ENCODE measurements at regions not wholly inside any gene's neighbourhood (a gene's known extent, or its start where the extent isn't known, plus 50 kb on each side); places are given as distances from the start of the nearest gene placed in this dataset.

DNA sequence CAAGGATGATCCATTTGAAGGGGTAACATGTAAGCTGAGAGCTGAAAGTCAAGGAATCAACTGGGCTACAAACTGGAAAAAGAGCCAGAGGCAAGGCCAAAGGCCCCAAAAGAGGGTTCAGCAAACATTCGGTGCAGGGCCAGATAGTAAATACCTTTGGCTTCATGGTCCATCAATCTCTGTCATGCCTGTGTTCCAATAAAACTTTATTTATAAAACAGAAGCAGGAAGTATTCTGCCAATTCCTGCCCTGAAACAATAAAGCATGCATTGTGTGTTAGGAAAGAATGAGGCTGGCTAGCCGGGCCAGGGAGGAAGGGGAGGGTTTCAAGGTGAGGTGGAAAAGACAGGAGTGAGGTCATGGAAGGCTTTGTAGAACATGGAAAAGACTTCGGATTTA lies 107.1 kb downstream of the LBH start:
- H3K27ac Mint-ChIP-seq (ENCODE audit: unreplicated experiment) = no peak overlapping the region
- peaks cover 38% of the 10 kb centered on the region for H3K4me1 Mint-ChIP-seq (ENCODE audit: unreplicated experiment)
- no peaks in the 10 kb centered on the region for H3K9me3 Mint-ChIP-seq (ENCODE audit: unreplicated experiment)
- DNase-seq (ENCODE audit: low spot score) = no peak
- H3K36me3 Mint-ChIP-seq (ENCODE audit: low read depth, unreplicated experiment) = no peaks in the 10 kb centered on the region
- no peaks in the 10 kb centered on the region for H3K27me3 Mint-ChIP-seq (ENCODE audit: unreplicated experiment)
- H3K4me3 Mint-ChIP-seq (ENCODE audit: unreplicated experiment) = no peak overlapping the region
- TF ChIP-seq, protein P1, sequence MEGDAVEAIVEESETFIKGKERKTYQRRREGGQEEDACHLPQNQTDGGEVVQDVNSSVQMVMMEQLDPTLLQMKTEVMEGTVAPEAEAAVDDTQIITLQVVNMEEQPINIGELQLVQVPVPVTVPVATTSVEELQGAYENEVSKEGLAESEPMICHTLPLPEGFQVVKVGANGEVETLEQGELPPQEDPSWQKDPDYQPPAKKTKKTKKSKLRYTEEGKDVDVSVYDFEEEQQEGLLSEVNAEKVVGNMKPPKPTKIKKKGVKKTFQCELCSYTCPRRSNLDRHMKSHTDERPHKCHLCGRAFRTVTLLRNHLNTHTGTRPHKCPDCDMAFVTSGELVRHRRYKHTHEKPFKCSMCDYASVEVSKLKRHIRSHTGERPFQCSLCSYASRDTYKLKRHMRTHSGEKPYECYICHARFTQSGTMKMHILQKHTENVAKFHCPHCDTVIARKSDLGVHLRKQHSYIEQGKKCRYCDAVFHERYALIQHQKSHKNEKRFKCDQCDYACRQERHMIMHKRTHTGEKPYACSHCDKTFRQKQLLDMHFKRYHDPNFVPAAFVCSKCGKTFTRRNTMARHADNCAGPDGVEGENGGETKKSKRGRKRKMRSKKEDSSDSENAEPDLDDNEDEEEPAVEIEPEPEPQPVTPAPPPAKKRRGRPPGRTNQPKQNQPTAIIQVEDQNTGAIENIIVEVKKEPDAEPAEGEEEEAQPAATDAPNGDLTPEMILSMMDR (IDR thresholded peaks at IDR 0.05; ENCODE audit: unreplicated experiment) = no peak

DNA sequence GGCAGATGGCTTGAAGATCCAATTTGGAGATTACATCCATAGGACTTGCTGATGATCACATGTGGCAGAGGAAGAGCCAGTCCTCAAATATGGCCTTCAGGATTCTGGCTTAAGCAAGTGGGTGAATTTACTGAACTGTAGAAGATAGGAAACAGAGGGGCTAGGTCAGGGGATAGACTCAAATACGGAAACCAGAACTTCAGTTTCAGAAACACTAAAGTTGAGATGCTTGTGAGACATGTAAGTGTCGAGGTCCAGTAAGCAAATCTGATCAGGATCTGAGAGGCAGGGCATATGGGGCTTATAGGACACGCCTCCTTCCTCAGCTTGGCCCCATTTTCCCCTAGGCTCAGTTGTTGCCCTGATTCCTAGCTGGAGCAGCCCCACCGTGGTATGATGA lies 107.7 kb downstream of the LBH start:
- Mint-ChIP-seq H3K4me1 (ENCODE audit: unreplicated experiment) (peaks cover 32% of the 10 kb centered on the region), H3K9me3 (ENCODE audit: unreplicated experiment) (no peaks in the 10 kb centered on the region), H3K27me3 (ENCODE audit: unreplicated experiment) (no peaks in the 10 kb centered on the region), H3K36me3 (ENCODE audit: low read depth, unreplicated experiment) (no peaks in the 10 kb centered on the region), H3K4me3 (ENCODE audit: unreplicated experiment) (no peak overlapping the region), H3K27ac (ENCODE audit: unreplicated experiment) (no peak overlapping the region)
- no peak for DNase-seq (ENCODE audit: low spot score)
- TF ChIP-seq, protein P1 (IDR thresholded peaks at IDR 0.05; ENCODE audit: unreplicated experiment) = no peak

DNA sequence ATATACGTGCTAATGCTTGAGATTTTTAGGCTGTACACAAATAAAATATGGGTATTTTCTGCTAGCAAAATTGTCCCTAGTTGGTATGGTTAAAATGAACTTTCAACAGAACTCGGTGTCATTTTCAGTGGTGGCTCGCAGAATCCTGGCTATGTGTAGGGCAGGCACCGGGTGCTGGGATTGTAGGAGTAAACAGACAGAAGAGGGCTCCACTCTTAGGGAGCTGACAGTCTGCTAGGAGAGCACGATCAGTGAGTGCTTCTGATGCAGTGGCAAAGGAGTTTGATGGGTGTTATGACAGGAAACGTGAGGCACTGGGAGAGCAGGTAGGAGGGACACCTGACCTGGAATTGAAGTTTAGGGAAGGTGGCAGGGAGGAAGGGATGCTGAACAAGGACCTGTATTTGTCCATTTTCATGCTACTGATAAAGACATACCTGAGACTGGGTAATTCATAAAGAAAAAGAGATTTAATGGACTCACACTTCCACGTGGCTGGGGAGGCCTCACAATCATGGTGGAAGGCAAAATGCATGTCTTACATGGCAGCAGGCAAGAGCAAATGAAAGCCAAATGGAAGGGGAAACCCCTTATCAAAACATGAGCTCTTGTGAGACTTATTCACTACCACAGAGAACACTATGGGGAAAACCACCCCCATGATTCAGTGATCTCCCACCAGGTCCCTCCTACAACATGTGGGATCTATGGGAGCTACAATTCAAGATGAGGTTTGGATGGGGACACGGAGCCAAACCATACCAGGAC lies 105.4 kb upstream of the LCLAT1 start:
- TF ChIP-seq, protein P1 (IDR thresholded peaks at IDR 0.05; ENCODE audit: unreplicated experiment) = no peak
- H3K4me3 Mint-ChIP-seq (ENCODE audit: unreplicated experiment) = no peak overlapping the region
- no peak overlapping the region for H3K27ac Mint-ChIP-seq (ENCODE audit: unreplicated experiment)
- no peaks in the 10 kb centered on the region for H3K36me3 Mint-ChIP-seq (ENCODE audit: low read depth, unreplicated experiment)
- DNase-seq (ENCODE audit: low spot score) = no peak
- no peaks in the 10 kb centered on the region for H3K27me3 Mint-ChIP-seq (ENCODE audit: unreplicated experiment)
- no peaks in the 10 kb centered on the region for H3K9me3 Mint-ChIP-seq (ENCODE audit: unreplicated experiment)
- H3K4me1 Mint-ChIP-seq (ENCODE audit: unreplicated experiment) = peaks cover 15% of the 10 kb centered on the region

DNA sequence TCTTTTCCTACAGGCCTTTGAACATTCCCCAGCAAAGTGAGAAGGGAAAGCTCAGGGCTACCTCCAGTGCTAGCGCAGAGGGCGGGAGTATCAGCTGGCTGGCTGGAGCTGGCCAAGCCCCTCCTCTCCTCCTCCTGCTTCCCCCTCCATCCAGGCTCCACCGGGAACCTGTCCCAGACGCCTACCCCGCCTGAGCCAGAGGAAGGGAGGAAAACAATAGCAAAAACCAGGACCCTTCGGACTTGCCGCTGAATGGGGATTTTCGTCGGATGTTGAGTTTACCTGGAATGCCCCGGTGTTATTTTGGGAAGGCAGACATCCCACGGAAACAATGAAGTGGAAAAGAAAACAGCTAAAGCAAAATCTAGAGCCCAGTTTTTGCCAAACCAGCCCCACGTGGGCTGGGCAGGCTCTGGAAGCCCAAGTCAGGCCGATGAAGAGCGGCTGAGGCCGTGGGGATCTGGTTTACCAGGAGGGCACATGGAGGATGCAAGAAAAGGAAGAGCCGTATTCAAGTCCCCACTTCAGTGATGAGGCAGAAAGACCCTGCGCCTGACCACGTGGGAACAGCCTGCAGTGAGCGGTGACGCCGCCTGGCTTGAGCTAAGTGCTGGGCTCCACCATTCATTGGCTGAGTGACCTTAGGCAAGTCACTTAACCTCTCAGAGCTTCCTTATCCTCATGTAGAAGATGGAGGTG lies 100.4 kb upstream of the LCLAT1 start:
- TF ChIP-seq, protein P1 (IDR thresholded peaks at IDR 0.05; ENCODE audit: unreplicated experiment) = no peak
- Mint-ChIP-seq H3K4me1 (ENCODE audit: unreplicated experiment) (peaks cover 10% of the 10 kb centered on the region), H3K4me3 (ENCODE audit: unreplicated experiment) (no peak overlapping the region), H3K9me3 (ENCODE audit: unreplicated experiment) (no peaks in the 10 kb centered on the region), H3K27ac (ENCODE audit: unreplicated experiment) (no peak overlapping the region), H3K27me3 (ENCODE audit: unreplicated experiment) (peaks cover 7% of the 10 kb centered on the region), H3K36me3 (ENCODE audit: low read depth, unreplicated experiment) (no peaks in the 10 kb centered on the region)
- no peak for DNase-seq (ENCODE audit: low spot score)

DNA sequence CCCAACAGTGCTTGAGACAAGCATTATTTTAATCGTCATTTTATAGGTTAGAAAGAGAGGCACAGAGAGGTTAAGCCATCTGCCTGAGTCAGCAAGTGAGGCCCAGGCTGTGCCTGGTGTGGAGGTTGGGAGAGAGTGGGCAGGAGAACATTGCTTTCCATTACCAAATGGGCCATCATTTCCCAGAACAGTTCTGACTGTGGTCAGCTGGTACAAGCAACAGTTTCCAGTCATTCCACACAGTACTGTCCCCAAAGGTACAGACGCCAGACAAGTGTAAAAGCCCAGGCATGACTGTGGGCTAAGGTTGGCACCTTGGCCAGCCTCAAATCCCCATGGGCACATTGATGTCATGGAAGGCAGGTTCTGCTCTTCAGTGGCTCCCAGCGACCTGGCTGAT lies 98.2 kb upstream of the LCLAT1 start:
- H3K9me3 Mint-ChIP-seq (ENCODE audit: unreplicated experiment) = no peaks in the 10 kb centered on the region
- no peak overlapping the region for H3K27ac Mint-ChIP-seq (ENCODE audit: unreplicated experiment)
- no peak overlapping the region for H3K4me3 Mint-ChIP-seq (ENCODE audit: unreplicated experiment)
- TF ChIP-seq, protein P1 (IDR thresholded peaks at IDR 0.05; ENCODE audit: unreplicated experiment) = no peak
- H3K27me3 Mint-ChIP-seq (ENCODE audit: unreplicated experiment) = peaks cover 7% of the 10 kb centered on the region
- H3K4me1 Mint-ChIP-seq (ENCODE audit: unreplicated experiment) = peaks cover 10% of the 10 kb centered on the region
- no peaks in the 10 kb centered on the region for H3K36me3 Mint-ChIP-seq (ENCODE audit: low read depth, unreplicated experiment)
- DNase-seq (ENCODE audit: low spot score) = no peak
